Suprapubic skin (tissue), 4 donors: ENCODE measurements at regions not wholly inside any gene's neighbourhood (a gene's known extent, or its start where the extent isn't known, plus 50 kb on each side); places are given as distances from the start of the nearest gene placed in this dataset.

Experiments used
- CTCF ChIP-seq, 2 donors: fragments of 200-600 bp in 1 of 2; fragments of 450-650 bp in 1 of 2; sonication (generic) in 1 of 2; IDR thresholded peaks; one replicate each; pipeline ENCODE4 v1.5.1; 2016 to 2019; ENCODE audit warnings: antibody characterized with exemption in 2 of 2, mild to moderate bottlenecking in 1 of 2, moderate library complexity in 1 of 2
- EP300 ChIP-seq: sonication (generic); formaldehyde crosslinking; IDR thresholded peaks from one replicate; pipeline ENCODE4 v1.6.1; 2017; ENCODE audit warnings: antibody characterized with exemption
- POLR2A ChIP-seq, 2 donors: fragments of 450-650 bp; IDR thresholded peaks; one replicate each; pipeline ENCODE4 v1.6.1; 2017; ENCODE audit warnings: antibody characterized with exemption in 2 of 2, mild to moderate bottlenecking in 2 of 2, moderate library complexity in 2 of 2
- POLR2AphosphoS5 ChIP-seq, 3 donors: sonication (generic); formaldehyde crosslinking; IDR thresholded peaks; one replicate each; pipeline ENCODE4 v1.6.1; 2017; ENCODE audit warnings: antibody characterized with exemption in 3 of 3

- TF ChIP-seq POLR2A (IDR thresholded peaks at IDR 0.05): no peak
- TF ChIP-seq POLR2AphosphoS5 (IDR thresholded peaks at IDR 0.05): no peak
- no peak for TF ChIP-seq CTCF (IDR thresholded peaks at IDR 0.05)
- TF ChIP-seq EP300: no peak
These were observed 114.0 kb upstream of the KRAS start for GRCh38 chr12:25364529-25365339.
